PC-9 (cell line): ENCODE measurements at regions not wholly inside any gene's neighbourhood (a gene's known extent, or its start where the extent isn't known, plus 50 kb on each side); places are given as distances from the start of the nearest gene placed in this dataset.

ENCODE experiments used
- EZH2 ChIP-seq: fragments of 200-600 bp; sonication (generic); IDR thresholded peaks from 2 replicates; pipeline ENCODE4 v1.8.0; 2017; ENCODE audit warnings: antibody characterized with exemption, low read depth
- TF ChIP-seq, protein P1 (sequence below): fragments of 200-600 bp; sonication (generic); conservative IDR thresholded peaks from 2 replicates; pipeline ENCODE4 v1.6.1; 2017; ENCODE audit warnings: mixed run types, antibody characterized with exemption, mild to moderate bottlenecking, moderate library complexity

DNA sequence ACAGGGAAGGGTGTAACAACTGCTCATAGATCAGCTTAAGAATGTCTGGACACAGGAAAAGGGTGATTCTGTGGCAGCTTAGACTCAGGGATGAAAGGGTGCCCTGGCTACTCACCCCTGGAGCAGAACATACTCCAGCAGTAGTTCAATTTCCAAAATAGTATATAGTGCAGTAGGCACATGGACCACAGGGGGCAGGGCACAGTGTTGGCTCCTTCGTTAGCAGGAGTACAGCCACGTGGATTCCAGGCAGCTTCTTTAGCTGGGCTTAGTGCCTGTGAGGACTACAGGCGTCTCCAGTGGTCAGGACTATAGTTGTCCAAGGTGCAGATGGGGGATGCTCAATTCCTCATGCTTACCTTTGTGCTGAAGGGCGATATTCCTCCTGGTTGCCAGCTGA, 277.5 kb upstream of the DDX18 start:
- TF ChIP-seq, protein P1, sequence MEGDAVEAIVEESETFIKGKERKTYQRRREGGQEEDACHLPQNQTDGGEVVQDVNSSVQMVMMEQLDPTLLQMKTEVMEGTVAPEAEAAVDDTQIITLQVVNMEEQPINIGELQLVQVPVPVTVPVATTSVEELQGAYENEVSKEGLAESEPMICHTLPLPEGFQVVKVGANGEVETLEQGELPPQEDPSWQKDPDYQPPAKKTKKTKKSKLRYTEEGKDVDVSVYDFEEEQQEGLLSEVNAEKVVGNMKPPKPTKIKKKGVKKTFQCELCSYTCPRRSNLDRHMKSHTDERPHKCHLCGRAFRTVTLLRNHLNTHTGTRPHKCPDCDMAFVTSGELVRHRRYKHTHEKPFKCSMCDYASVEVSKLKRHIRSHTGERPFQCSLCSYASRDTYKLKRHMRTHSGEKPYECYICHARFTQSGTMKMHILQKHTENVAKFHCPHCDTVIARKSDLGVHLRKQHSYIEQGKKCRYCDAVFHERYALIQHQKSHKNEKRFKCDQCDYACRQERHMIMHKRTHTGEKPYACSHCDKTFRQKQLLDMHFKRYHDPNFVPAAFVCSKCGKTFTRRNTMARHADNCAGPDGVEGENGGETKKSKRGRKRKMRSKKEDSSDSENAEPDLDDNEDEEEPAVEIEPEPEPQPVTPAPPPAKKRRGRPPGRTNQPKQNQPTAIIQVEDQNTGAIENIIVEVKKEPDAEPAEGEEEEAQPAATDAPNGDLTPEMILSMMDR, result no peak
- no peak for TF ChIP-seq EZH2
